GM23338 (cell line): ENCODE measurements at regions not wholly inside any gene's neighbourhood (a gene's known extent, or its start where the extent isn't known, plus 50 kb on each side); places are given as distances from the start of the nearest gene placed in this dataset.

Experiments
- ATAC-seq: fragments of 200-7000 bp; cut with Tn5 transposase; 3 replicates; pipeline ENCODE4 v1.9.1; 2020
- DNase-seq: peaks from one replicate; pipeline ENCODE4 v3.0.0-alpha.2; 2015; ENCODE audit warnings: low spot score
- H2AFZ ChIP-seq: fragments of 200-600 bp; sonication (generic); 2 replicates; pipeline ENCODE4 v1.8.0; 2016; ENCODE audit warnings: antibody characterized with exemption, mild to moderate bottlenecking, moderate library complexity
- H3F3A ChIP-seq: fragments of 200-600 bp; sonication (generic); replicated peaks from 2 replicates; pipeline ENCODE4 v1.8.0; 2017; ENCODE audit warnings: antibody characterized with exemption, mixed run types, low read depth
- H3K27ac ChIP-seq: fragments of 200-600 bp; sonication (generic); 2 replicates; pipeline ENCODE4 v1.6.1; 2016; ENCODE audit warnings: low read depth
- H3K27me3 ChIP-seq: fragments of 200-600 bp; sonication (generic); 2 replicates; pipeline ENCODE4 v1.8.0; 2016; ENCODE audit warnings: mild to moderate bottlenecking, mixed run types, moderate library complexity; ENCODE audit not compliant: insufficient read depth
- H3K36me3 ChIP-seq: fragments of 200-600 bp; sonication (generic); 2 replicates; pipeline ENCODE4 v1.8.0; 2016; ENCODE audit warnings: mild to moderate bottlenecking; ENCODE audit not compliant: insufficient read depth
- H3K4me1 ChIP-seq: fragments of 200-600 bp; sonication (generic); 2 replicates; pipeline ENCODE4 v1.8.0; 2016; ENCODE audit warnings: mild to moderate bottlenecking, moderate library complexity; ENCODE audit not compliant: insufficient read depth
- H3K4me2 ChIP-seq: fragments of 200-600 bp; sonication (generic); 2 replicates; pipeline ENCODE4 v1.7.1; 2017; ENCODE audit warnings: mixed run types
- H3K4me3 ChIP-seq: fragments of 200-600 bp; sonication (generic); 2 replicates; pipeline ENCODE4 v1.6.1; 2016; ENCODE audit warnings: mixed run types
- H3K79me2 ChIP-seq: fragments of 200-600 bp; sonication (generic); replicated peaks from 2 replicates; pipeline ENCODE4 v1.8.0; 2017; ENCODE audit warnings: mild to moderate bottlenecking; ENCODE audit not compliant: insufficient read depth
- H3K9me2 ChIP-seq: fragments of 200-600 bp; sonication (generic); 2 replicates; pipeline ENCODE4 v1.8.0; 2017; ENCODE audit not compliant: insufficient read depth
- H4K20me1 ChIP-seq: fragments of 200-600 bp; sonication (generic); replicated peaks from 2 replicates; pipeline ENCODE4 v1.8.0; 2017; ENCODE audit warnings: mild to moderate bottlenecking; ENCODE audit not compliant: insufficient read depth
- H3K27ac Mint-ChIP-seq: 2 replicates; pipeline ENCODE4 v1.8.0; 2020; ENCODE audit warnings: inconsistent platforms, mild to moderate bottlenecking, moderate library complexity, mixed read lengths
- H3K27me3 Mint-ChIP-seq: 3 replicates; pipeline ENCODE4 v1.8.0; 2022; ENCODE audit warnings: low read depth, mild to moderate bottlenecking, moderate library complexity, mixed read lengths, inconsistent platforms; ENCODE audit not compliant: insufficient read depth, poor library complexity
- H3K36me3 Mint-ChIP-seq: 3 replicates; pipeline ENCODE4 v1.8.0; 2021; ENCODE audit warnings: low read depth, mild to moderate bottlenecking, inconsistent platforms, moderate library complexity, mixed read lengths
- H3K4me1 Mint-ChIP-seq: 3 replicates; pipeline ENCODE4 v1.8.0; 2020; ENCODE audit warnings: mild to moderate bottlenecking, inconsistent platforms, mixed read lengths
- H3K4me3 Mint-ChIP-seq: 3 replicates; pipeline ENCODE4 v1.8.0; 2021; ENCODE audit warnings: moderate library complexity, mild to moderate bottlenecking, inconsistent platforms, mixed read lengths
- H3K9me3 Mint-ChIP-seq: 3 replicates; pipeline ENCODE4 v1.8.0; 2020; ENCODE audit warnings: moderate library complexity, mild to moderate bottlenecking, inconsistent platforms, mixed read lengths
- CTCF ChIP-seq, 2 experiments: fragments of 200-600 bp in 1 of 2; sonication (generic) in 1 of 2; conservative IDR thresholded peaks; 2 replicates each; pipeline versions ENCODE4 v1.5.1 to v1.6.1; 2016 to 2017; ENCODE audit warnings: antibody characterized with exemption in 2 of 2, low read depth in 2 of 2, mild to moderate bottlenecking in 2 of 2, moderate library complexity in 1 of 2
- EZH2 ChIP-seq: fragments of 200-600 bp; sonication (generic); IDR thresholded peaks from one replicate; pipeline ENCODE4 v1.8.0; 2017; ENCODE audit warnings: antibody characterized with exemption, mild to moderate bottlenecking, low read depth; ENCODE audit not compliant: unreplicated experiment
- EZH2phosphoT487 ChIP-seq: fragments of 200-600 bp; sonication (generic); IDR thresholded peaks from one replicate; pipeline ENCODE4 v1.8.1; 2018; ENCODE audit warnings: antibody characterized with exemption; ENCODE audit not compliant: unreplicated experiment
- STAT1 ChIP-seq: IDR thresholded peaks from one replicate; pipeline ENCODE4 v1.6.1; 2016; ENCODE audit warnings: antibody characterized with exemption; ENCODE audit not compliant: unreplicated experiment
- ZNF331 ChIP-seq: fragments of 250-450 bp; sonication (Bioruptor Pico); IDR thresholded peaks from 2 replicates; pipeline ENCODE4 v1.5.0; 2020; ENCODE audit warnings: low read depth, mild to moderate bottlenecking, moderate library complexity
- ZNF462 ChIP-seq: fragments of 250-450 bp; sonication (Bioruptor Pico); IDR thresholded peaks from 2 replicates; pipeline ENCODE4 v1.5.0; 2020; ENCODE audit warnings: mild to moderate bottlenecking, moderate library complexity

GRCh38 chr1:204756811-204757210 is 71.3 kb upstream of the LRRN2 start (continued):
- no peak for TF ChIP-seq ZNF462
- no peak for TF ChIP-seq CTCF (conservative IDR thresholded peaks at IDR 0.05; ENCODE audit: low read depth in 2 of 2)
- TF ChIP-seq EZH2 = no peak
- TF ChIP-seq EZH2phosphoT487 = no peak

- Histone ChIP-seq H3K27ac (no peak overlapping the region), H2AFZ (no peak overlapping the region), H3K4me2 (no peak overlapping the region), H3K36me3 (no peaks in the 10 kb centered on the region), H3K27me3 (no peaks in the 10 kb centered on the region), H3K79me2 (no peaks in the 10 kb centered on the region), H3K4me1 (no peaks in the 10 kb centered on the region), H4K20me1 (no peaks in the 10 kb centered on the region), H3K4me3 (no peak overlapping the region), H3F3A (no peaks in the 10 kb centered on the region), H3K9me2 (no peaks in the 10 kb centered on the region)
- DNase-seq (no peak), ATAC-seq (no peak)
- TF ChIP-seq EZH2phosphoT487 = no peak
- no peak for TF ChIP-seq EZH2
- TF ChIP-seq ZNF331 (CRISPR knock-in tag) = no peak
- no peak for TF ChIP-seq STAT1
- no peak overlapping the region for H3K4me3 Mint-ChIP-seq
- no peaks in the 10 kb centered on the region for H3K9me3 Mint-ChIP-seq
- H3K36me3 Mint-ChIP-seq = no peaks in the 10 kb centered on the region
- H3K27me3 Mint-ChIP-seq = no peaks in the 10 kb centered on the region
- H3K4me1 Mint-ChIP-seq = peaks cover 3% of the 10 kb centered on the region; the same call in 2 of the 3 replicates
- H3K27ac Mint-ChIP-seq = no peak overlapping the region
These were observed 73.1 kb upstream of the LRRN2 start for GRCh38 chr1:204758601-204759000.
